ENCODE measurements at regions not wholly inside any gene's neighbourhood (a gene's known extent, or its start where the extent isn't known, plus 50 kb on each side); places are given as distances from the start of the nearest gene placed in this dataset.
"Not testable (repeated sequence)": the region's sequence is repeated elsewhere in the genome, so short reads cannot be mapped to it uniquely, and the experiment has no call there.

- not testable (repeated sequence) for DNase-seq
These were observed 1069.3 kb downstream of the CDH9 start for GRCh38 chr5:25969042-25969441.

DNA sequence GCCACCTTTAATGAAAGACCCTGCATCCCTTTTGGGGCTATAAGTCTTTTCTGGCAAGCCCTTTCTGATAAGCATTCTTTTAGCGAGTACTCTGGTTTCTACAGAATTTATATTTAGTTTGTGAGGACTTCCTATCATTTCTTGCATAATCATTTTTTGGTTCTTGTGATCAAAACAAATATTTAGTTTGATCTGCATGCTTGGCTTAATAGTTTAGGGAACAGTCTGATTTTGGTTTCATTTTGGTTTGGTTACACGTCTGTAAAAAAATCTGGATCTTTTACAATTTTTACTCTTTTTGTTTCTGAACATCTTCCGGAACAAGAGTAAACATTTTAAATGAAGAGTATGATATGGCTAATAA is 1074.4 kb downstream of the CDH9 start:
- no peak for DNase-seq

DNA sequence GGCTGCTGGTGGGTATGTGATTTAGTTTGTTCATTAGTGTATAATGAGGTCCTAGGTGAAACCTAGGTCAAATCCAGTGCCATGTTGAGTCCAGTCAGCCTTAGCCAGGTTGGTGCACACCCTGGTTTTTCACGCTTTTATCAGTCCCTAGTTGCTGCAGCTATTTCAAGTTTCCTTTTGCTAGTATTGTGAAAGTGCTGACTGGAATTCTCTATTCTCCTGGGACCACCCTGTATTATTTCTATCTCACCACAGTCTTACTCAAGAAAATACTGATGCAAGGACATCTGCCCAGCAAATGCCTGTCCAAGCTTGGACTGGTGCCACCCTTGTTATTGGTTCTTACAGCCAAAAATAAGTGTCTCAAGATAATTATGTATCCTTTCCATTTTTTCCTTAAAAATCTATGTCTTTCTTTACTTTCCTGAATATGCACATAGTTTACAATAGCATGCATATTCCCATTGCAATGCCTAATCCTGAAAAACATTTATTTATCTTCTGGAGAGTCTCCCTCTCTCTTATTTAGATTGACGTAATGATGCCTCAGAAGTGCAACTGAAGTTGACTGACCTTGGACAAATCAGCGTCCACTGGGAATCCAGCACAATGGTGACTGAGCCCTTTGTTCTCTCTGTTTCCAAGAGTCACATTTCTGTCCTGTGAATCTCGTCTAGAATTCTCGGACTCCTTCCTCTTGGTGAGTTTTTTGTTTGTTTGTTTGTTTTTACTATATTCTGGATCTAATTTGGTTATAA is 1075.0 kb downstream of the CDH9 start:
- no peak for DNase-seq

DNA sequence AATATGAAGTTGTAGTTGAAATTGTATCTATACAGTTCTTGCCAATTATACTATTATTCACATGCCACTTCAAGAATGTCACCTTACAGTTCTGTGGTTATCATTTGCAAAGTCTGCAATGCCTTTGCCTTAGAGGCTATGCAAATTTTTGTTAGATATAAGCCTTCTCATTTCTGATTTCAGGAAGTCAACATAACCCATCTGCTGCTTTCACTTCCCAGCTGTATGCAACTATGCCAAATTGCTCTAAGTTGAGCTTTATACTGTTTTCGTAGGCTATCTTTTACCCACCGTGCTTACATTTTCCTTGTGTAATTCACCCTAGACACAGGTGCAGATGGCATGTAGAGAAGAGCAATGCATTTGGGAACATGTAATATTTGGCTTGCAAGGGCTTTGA is 1083.0 kb downstream of the CDH9 start:
- DNase-seq = no peak

DNA sequence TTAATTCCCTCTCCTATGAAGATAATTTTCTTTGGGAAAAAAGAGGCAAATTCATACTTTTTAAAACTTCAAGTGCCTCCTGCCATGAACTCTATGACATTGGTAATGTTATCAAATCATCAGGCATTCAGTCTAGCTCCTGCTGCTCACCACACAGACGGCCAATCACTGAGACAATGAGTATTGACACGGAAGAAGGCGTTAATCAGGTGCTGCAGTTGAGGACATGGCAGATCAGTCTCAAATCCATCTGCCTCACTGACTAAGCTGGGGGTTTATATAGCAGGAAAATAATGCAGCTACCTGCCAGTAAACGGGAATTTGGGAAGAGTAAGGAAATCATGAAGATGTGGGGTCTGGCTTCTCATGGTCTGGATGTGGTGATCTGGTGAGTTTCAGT is 1087.7 kb downstream of the CDH9 start:
- no peak for DNase-seq

GRCh38 chr5:25948278-25948677 is 1090.1 kb downstream of the CDH9 start:
- DNase-seq = no peak

DNA sequence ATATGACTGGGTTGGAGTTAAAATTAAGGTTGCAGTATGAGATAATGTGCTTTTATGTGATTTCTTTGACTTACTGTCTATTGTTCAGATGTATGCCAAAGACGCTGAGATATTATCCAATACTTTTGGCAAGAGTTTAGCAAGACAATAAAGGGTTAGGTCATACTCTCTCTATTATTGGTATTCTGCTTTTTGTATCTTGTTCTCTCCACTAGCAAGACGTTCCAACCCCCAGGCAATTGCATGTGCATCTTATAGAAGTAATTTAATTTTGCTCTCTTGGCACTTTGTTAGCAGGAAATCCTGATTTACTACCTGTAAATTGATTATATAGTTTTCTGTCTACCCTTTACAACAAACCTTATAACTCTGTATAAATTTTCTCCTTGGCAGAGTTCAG is 1093.6 kb downstream of the CDH9 start:
- DNase-seq = no peak

DNA sequence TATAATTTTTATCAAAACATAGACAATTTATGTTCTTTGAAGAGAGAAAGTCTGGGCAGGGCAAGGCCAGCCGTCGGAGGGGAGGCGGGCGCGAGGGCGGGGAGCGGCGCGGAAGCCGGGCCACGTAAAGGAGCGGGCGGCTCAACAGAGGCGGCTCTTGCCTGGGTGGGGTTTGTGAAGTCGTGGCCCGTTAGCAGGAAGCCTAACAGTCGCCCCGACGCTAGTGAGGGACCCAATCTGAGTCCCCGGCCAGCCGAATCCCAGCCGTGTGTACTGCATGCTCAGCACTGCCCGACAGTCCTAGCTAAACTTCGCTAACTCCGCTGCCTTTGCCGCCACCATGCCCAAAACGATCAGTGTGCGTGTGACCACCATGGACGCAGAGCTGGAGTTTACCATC is 1129.2 kb downstream of the CDH9 start:
- no peak for DNase-seq

GRCh38 chr5:25905646-25906045 is 1132.7 kb downstream of the CDH9 start:
- no peak for DNase-seq

- DNase-seq = no peak
These were observed 1146.2 kb downstream of the CDH9 start for GRCh38 chr5:25892211-25892610.

- no peak for DNase-seq
These were observed 1146.7 kb downstream of the CDH9 start for GRCh38 chr5:25891691-25892090.

DNA sequence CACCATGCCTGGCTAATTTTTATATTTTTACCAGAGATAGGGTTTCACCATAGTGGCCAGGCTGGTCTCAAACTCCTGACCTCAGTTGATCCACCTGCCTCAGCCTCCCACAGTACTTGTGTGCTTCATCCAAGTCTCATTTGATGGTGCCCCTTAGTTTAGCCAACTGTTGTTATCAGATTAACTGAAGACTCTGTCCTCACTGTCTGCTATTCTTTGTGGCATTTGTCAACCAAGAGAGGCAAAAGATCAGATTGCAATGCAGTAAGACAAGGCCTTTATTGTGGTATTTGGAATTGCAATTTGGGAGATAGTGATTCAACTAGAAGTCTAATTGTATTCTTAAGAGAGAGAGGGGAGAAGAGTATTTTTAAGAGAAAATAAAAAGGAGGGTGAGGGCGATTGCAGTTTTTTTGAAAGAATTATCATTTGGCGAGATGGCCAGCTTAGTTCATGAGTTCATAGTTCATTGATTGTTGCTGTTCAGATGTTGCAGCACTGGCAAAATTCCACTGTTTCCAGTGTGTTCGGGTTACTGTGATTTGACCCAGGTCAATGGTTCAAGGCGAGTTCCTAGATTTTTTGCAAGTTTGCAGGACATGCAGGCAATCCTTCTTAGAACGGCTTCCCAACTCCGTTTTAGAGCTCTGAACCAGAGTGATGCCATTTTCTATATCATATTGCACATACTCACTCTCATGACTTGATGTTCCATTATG is 1156.9 kb downstream of the CDH9 start:
- DNase-seq = no peak

DNA sequence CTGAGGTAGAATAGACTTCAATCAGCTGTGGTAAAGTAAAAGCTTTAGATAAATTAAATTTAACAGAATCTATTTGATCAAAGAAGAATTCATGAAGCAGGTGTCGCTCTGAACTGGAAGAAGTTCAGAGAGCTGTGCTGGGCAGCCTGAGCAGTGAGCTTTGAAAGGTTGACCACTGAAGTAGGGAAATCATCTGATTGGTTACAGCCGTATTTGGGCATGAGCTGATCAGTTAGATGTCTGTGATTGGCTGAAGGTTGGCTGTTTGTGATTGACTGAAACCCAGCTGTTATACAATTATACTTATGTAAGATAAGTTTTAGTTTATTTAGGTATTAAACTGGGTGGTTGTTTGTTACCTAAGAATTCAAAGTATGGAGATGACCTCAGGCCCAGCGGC is 1174.6 kb downstream of the CDH9 start:
- no peak for DNase-seq

DNA sequence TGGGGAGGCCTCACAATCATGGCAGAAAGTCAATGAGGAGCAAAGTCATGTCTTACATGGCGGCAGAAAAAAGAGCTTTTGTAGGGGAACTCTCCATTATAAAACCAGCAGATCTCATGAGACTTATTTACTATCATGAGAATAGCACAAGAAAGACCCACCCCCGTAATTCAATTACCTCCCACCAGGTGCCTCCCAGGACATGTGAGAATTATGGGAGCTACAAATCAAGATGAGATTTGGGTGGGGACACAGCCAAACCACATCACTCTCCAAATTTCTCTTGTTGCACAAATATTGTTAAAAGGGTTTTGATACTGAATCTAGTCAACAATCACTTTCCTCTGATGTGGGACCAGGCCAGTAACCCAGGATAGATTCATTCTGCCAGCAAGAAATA is 1176.1 kb downstream of the CDH9 start:
- DNase-seq = no peak

DNA sequence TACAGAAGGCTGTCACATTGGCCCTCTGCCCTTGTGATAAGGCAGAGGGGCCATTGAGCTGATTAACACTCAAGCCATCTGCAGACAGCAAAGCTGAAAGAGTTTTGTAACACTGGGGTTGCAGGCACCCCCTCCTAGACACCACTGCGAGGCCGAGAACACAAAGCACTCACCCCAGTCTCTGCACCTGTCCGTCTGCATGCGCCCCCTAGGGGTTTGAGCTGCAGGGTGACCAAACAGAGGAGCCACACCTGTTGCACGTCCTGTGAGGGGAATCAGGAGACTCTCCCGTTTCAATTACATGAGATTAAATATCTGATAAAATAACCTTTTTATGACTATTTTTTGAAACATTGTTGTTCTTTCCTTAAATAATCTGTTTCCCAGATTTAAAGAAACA is 1180.4 kb downstream of the CDH9 start:
- DNase-seq = no peak

DNA sequence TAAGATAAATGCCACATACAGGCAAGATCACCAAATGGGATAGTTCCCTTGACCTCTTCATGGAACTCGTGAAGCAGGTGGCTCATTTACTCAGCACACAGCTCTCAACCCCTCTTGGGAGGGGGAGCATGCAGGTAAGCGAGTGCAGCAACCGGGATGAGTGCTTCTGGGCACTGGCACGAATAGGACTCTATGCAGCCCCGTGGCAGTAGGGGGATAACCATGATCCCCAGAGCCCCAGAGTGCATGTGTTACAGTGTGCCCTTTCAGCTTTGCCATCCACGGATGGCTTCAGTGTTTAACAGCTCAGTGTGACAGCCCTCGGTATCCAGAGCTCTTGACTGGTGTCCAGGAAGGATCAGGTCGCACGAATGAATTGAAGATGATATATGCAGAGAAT is 1187.1 kb downstream of the CDH9 start:
- no peak for DNase-seq

- DNase-seq = no peak
These were observed 1187.8 kb downstream of the CDH9 start for GRCh38 chr5:25850581-25850980.

- DNase-seq = no peak
These were observed 1189.1 kb downstream of the CDH9 start for GRCh38 chr5:25849270-25849669.

DNA sequence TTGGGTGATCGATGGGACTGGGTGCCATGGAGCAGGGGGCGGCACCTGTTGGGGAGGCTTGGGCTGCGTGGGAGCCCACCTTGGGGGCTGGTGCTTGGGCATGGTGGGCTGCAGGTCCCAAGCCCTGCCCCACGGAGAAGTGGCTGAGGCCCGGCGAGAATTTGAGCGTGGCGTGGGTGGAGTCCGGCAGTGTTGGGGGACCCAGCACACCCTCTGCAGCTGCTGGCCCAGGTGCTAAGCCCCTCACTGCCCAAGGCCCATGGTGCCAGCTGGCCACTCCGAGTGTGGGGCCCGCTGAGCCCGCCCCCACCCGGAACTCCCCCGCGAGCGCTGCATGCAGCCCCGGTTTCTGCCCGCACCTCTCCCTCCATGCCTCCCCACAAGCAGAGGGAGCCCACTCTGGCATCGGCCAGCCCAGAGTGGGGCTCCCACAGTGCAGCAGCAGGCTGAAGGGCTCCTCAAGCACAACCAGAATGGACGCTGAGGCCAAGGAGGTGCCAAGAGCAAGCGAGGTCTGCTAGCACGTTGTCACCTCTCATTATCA is 1178.6 kb upstream of the CDH10 start:
- no peak for DNase-seq
